NCI-H2196 (cell line): ENCODE measurements at regions not wholly inside any gene's neighbourhood (a gene's known extent, or its start where the extent isn't known, plus 50 kb on each side); places are given as distances from the start of the nearest gene placed in this dataset.

ENCODE experiments used
- DNase-seq: peaks from one replicate; lab custom pipeline; 2025; ENCODE audit not compliant: unreplicated experiment; lab: John Stamatoyannopoulos, UW

DNA sequence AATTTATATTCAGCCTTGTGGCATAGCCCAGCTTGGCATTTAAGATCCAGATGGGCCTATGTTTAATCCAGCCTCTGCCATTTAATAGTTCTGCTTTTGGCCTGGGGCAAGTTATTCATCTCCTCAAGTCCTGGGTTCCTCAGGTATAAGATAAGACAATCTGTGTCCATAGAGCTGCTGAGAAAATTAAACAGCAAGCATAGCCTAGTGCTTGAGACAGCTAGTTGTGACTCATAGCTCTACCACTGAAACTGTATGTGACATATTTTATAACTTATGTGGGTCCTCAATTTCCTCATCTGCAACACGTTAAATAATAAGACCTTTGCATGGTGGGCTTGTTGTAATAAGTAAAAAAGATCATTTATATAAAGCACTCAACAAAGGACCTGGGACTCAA lies 53.3 kb upstream of the ATP10B start:
- no peak for DNase-seq

DNA sequence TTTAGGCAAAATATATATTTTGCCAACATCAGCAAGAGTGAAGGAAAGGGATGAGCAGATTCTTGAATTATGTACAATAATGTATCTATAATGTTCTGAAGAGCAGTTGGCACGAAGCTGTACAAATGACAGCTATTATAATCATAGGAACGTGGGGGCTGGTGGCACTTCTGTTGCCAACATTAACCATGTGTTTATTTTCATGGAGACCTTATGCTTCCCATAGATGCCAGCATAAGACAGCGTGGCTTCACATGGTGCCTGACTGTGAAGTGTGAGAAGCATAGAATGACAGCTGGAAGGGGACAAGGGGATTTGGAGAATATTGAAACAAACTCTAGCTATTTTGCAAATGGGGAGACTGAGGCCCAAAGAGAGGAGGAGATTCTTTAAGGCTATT lies 52.6 kb upstream of the ATP10B start:
- DNase-seq: no peak

- DNase-seq: no peak
Measured at GRCh38 chr5:160903551-160903950, 51.5 kb upstream of the ATP10B start.

DNA sequence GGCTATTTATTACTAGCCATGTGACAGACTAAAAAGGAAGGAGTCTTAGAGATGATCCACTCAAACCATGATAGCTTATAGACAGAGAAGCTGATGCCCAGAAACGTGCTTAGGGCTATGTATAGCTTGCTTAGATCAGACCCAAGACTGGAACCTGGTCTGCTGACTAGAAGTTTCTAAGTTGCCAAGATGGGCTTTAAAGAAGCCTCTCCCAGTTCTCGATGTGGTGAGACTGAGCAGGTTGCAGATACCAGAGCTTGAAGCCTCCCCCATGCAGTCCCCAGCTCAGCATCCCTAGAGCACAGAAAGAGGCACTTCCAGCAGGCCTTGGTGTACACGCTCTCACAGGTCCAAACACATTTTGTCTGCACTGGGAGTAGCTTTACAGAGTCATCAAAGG lies 51.1 kb upstream of the ATP10B start:
- DNase-seq: no peak
